CD4-positive, alpha-beta T cell treated with Interferon gamma for 1 hour (primary cell): ENCODE measurements at regions not wholly inside any gene's neighbourhood (a gene's known extent, or its start where the extent isn't known, plus 50 kb on each side); places are given as distances from the start of the nearest gene placed in this dataset.
A peak's percentile ranks its signal among the peaks of the same experiment; 100 is the strongest.
"Not testable (repeated sequence)": the region's sequence is repeated elsewhere in the genome, so short reads cannot be mapped to it uniquely, and the experiment has no call there.

Source experiments
- DNase-seq: peaks from one replicate; pipeline ENCODE4 v3.0.0-alpha.2; 2020

GRCh38 chr4:40681600-40681999, 51.9 kb upstream of the RBM47 start:
- no peak for DNase-seq

DNA sequence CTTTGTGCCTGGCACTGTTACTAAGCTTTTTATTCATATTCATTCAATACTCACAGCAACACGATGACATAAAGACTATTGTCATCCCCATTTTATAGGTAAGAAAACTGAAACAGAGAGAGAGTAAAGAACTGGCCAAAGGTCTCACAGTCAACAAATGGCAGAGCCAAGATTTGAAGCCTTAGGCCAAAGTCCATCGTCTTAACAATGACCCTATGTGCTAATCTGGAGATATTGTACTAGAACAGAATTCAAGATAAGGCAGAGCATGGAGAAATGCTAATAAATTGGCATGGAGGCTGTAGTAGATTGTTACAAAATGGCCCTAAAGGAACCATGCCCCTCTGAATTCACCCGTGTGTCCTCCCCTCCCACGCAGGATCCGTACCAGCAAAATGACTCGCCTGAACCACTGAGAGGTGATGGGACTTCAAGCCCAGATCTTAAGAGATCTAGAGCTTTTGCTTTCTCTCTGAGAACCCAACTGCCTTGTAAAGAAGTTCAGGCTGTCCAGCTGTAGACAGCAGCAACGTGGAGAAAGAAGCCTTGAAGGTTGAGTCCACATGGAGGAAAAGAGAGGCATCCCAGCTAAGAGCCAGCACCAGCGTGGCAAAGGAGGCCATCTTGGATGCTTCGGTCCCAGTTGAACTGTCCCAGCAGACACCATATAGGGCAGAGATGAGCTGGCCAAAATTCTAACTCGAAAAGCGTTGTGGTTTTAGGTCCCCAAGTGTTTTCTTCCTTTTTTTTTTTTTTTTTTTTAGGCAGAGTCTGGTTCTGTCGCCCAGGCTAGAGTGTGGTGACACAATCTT, 52.8 kb upstream of the RBM47 start:
- DNase-seq, result peak; percentile 8

DNA sequence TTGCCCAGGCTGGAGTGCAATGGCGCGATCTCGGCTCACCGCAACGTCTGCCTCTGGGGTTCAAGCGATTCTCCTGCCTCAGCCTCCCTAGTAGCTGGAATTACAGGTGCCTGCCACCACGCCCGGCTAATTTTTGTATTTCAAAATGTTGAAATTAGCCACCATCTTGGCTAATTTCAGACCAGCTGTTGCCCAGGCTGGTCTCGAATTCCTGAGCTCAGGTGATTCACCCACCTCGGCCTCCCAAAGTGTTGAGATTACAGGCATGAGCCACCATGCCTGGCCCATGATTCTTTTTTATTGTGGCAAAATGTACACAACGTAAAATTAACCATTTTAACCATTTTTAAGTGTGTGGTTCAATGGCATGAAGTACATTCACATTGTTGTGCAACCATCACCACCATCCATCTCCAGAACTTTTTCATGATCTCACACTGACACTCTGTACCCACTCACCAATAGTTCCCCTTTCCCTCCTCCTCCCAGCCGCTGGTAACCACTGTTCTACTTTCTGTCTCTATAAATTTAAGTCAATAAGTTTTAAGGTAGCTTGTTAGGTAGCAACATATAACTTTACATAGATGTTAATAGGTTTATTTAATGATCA, 54.0 kb upstream of the RBM47 start:
- DNase-seq, result peak; percentile 7

DNA sequence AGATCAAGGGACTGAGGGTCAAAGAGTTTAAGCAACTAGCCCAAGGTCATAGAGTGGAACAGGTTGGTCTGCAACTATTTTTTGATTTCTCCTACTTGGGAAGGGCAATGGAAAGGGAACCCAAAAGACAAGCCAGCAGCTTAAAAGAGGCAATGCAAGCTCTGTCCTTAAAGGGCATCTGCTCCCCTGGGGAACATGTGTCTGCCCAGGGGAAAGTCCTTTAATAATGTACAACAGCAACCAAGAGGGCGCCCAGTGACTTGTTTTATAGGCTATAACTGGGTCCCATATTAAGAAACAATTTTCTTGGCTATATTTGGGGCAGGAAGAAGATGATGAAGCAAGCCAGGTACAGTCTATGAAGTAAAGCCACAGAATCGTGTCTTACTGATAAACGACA, 54.7 kb upstream of the RBM47 start:
- DNase-seq, result no peak

- DNase-seq, result no peak
Measured at GRCh38 chr4:40685300-40685699, 55.6 kb upstream of the RBM47 start.

- DNase-seq, result no peak
Measured at GRCh38 chr4:40686081-40686913, 56.6 kb upstream of the RBM47 start.

DNA sequence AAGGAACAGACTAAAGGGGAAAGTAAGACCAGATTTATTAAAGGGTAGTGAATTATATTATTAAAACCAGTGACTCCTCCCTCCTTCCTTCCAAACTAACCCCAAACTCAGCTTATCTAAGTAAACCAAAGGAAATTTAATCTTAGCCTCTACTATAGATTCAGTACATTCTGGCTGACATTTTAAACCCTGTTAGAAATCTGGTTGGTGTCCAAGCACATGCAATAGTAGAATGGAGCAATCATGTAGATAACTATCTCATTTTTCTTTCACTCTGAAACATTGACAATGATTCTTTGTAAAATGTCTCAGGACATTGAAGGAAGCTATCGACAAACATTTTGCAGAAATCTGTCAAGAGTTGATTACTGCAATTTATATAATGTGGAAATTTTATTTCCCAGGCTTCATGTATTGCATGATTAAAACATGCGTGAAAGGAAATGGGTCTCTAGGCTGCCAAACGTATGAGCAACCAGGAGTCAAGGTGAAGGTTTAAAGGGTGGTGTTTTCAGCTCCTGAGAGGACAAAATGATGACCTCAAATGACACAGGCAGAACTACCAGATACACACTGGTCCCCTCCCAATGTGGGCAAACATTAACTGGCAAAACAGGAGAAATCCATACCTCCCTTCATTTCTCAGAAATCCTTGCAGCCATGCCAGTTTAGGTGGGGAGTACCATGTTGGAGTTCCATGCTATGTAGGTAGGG, 58.2 kb upstream of the RBM47 start:
- DNase-seq, result no peak

- no peak for DNase-seq
Measured at GRCh38 chr4:40688446-40689095, 58.9 kb upstream of the RBM47 start.

- DNase-seq, result no peak
Measured at GRCh38 chr4:40693946-40694345, 55.8 kb upstream of the NSUN7 start.

DNA sequence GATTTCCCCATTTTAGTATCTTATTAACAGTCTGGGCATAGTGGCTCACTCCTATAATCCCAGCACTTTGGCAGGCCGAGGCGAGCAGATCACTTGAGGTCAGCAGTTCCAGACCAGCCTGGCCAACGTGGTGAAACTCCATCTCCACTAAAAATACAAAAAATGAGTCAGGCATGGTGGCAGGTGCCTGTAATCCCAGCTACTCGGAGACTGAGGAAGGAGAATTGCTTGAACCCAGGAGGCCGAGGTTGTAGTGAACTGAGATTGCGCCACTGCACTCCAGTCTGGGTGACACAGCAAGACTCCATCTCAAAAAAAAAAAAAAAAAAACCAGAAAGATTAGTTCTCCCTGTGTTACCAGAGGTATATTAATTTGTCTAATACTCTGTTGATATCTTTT, 52.3 kb upstream of the NSUN7 start:
- DNase-seq, result not testable (repeated sequence)

DNA sequence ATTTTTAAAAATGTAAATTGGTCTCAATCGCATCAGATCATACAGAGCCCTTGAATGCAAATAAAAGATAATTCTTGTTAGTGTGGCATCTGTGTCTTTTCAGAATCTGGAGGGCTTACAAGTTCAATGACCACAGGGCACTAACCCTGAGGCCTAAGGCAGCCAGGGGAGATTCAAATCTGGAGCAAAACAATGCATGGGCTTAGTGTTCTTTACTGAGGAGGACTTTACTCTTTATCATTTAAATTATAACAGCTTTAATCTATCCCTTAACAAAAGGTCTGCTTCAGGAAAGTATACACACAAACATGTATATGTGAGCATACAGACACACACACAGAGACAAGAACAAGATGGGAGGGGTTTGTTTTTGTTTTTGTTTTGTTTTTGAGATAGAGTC, 51.0 kb upstream of the NSUN7 start:
- no peak for DNase-seq

DNA sequence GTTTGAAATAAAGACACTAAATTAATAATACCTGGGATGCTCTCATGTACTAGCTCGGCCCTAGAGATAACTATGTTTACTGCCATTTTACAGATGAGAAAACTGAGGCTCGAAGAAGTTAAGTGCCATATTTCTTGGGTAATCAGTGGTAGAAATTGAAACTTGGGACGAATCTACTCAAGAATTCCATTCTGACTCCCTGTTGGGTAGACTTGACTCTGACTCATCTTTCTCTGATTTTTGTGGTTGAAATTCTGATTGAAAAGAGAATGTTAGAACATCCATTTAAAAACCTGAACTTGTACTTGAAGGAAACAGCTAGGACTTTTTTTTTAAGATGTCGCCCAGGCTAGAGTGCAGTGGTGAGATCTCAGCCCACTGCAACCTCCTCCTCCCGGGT, 50.1 kb upstream of the NSUN7 start:
- DNase-seq, result no peak
